Activated T-cell treated with anti-CD3 and anti-CD28 coated beads, Interleukin-2, amount 50 U/mL, for 72 hours (primary cell): ENCODE measurements at regions not wholly inside any gene's neighbourhood (a gene's known extent, or its start where the extent isn't known, plus 50 kb on each side); places are given as distances from the start of the nearest gene placed in this dataset.

Experiments
- ATAC-seq, 2 donors: fragments of 150-1000 bp; cut with Tn5 transposase; replicated peaks in 1 of 2; 2 replicates each; pipeline ENCODE4 v1.10.0; 2021; ENCODE audit warnings: moderate library complexity in 2 of 2, mild to moderate bottlenecking in 1 of 2
- DNase-seq, 2 donors: peaks; one replicate each; pipeline ENCODE4 v3.0.0; 2021 to 2022; ENCODE audit warnings: mixed read lengths in 1 of 2
- H3K27ac Mint-ChIP-seq: one replicate; pipeline ENCODE4 v1.8.0; 2022; ENCODE audit warnings: mild to moderate bottlenecking, moderate library complexity, mixed read lengths
- H3K27me3 Mint-ChIP-seq: one replicate; pipeline ENCODE4 v1.8.0; 2022; ENCODE audit warnings: low read depth, mixed read lengths
- H3K36me3 Mint-ChIP-seq, 2 donors: one replicate each; pipeline ENCODE4 v1.8.0; 2022; ENCODE audit warnings: mixed read lengths in 2 of 2, mild to moderate bottlenecking in 1 of 2; ENCODE audit not compliant: insufficient read depth in 2 of 2
- H3K4me1 Mint-ChIP-seq: one replicate; pipeline ENCODE4 v1.8.0; 2022; ENCODE audit warnings: low read depth, mixed read lengths
- H3K4me3 Mint-ChIP-seq, 2 donors: one replicate each; pipeline ENCODE4 v1.8.0; 2022; ENCODE audit warnings: mild to moderate bottlenecking in 2 of 2, mixed read lengths in 2 of 2, moderate library complexity in 2 of 2
- H3K9me3 Mint-ChIP-seq, 2 donors: one replicate each; pipeline ENCODE4 v1.8.0; 2022; ENCODE audit warnings: mixed read lengths in 2 of 2

- Mint-ChIP-seq H3K27ac (no peak overlapping the region), H3K36me3 (no peaks in the 10 kb centered on the region), H3K9me3 (no peaks in the 10 kb centered on the region), H3K27me3 (peaks cover 22% of the 10 kb centered on the region), H3K4me1 (no peaks in the 10 kb centered on the region), H3K4me3 (no peak overlapping the region)
- no peak for DNase-seq
- ATAC-seq: no peak
Measured at GRCh38 chr10:123570051-123570897, 95.9 kb upstream of the GPR26 start.

- ATAC-seq: no peak
- no peak for DNase-seq
- no peaks in the 10 kb centered on the region for H3K4me1 Mint-ChIP-seq
- H3K27ac Mint-ChIP-seq: no peak overlapping the region
- H3K27me3 Mint-ChIP-seq: peaks cover 22% of the 10 kb centered on the region
- no peak overlapping the region for H3K4me3 Mint-ChIP-seq
- H3K36me3 Mint-ChIP-seq: no peaks in the 10 kb centered on the region
- no peaks in the 10 kb centered on the region for H3K9me3 Mint-ChIP-seq
Measured at GRCh38 chr10:123570898-123571515, 95.1 kb upstream of the GPR26 start.

- Mint-ChIP-seq H3K36me3 (no peaks in the 10 kb centered on the region), H3K4me3 (no peak overlapping the region), H3K27me3 (peaks cover 22% of the 10 kb centered on the region), H3K4me1 (no peaks in the 10 kb centered on the region), H3K9me3 (no peaks in the 10 kb centered on the region), H3K27ac (no peak overlapping the region)
- DNase-seq (no peak), ATAC-seq (no peak)
Measured at GRCh38 chr10:123571978-123572377, 94.2 kb upstream of the GPR26 start.

- DNase-seq: peak; percentile 47 to 49
- Mint-ChIP-seq H3K27me3 (peaks cover 16% of the 10 kb centered on the region), H3K27ac (no peak overlapping the region), H3K36me3 (no peaks in the 10 kb centered on the region), H3K4me3 (no peak overlapping the region), H3K4me1 (no peaks in the 10 kb centered on the region), H3K9me3 (no peaks in the 10 kb centered on the region)
- ATAC-seq: peak in 1 of 2 donors; percentile 45
Measured at GRCh38 chr10:123573236-123574108, 92.7 kb upstream of the GPR26 start.

GRCh38 chr10:123574109-123574698 lies 92.0 kb upstream of the GPR26 start:
- no peaks in the 10 kb centered on the region for H3K4me1 Mint-ChIP-seq
- peaks cover 11% of the 10 kb centered on the region for H3K27me3 Mint-ChIP-seq
- H3K27ac Mint-ChIP-seq: no peak overlapping the region
- H3K36me3 Mint-ChIP-seq: no peaks in the 10 kb centered on the region
- no peak for DNase-seq
- no peaks in the 10 kb centered on the region for H3K9me3 Mint-ChIP-seq
- no peak overlapping the region for H3K4me3 Mint-ChIP-seq
- ATAC-seq: no peak

- H3K36me3 Mint-ChIP-seq: no peaks in the 10 kb centered on the region
- H3K4me1 Mint-ChIP-seq: no peaks in the 10 kb centered on the region
- ATAC-seq: no peak
- no peak for DNase-seq
- H3K27me3 Mint-ChIP-seq: peaks cover 11% of the 10 kb centered on the region
- H3K4me3 Mint-ChIP-seq: no peak overlapping the region
- no peak overlapping the region for H3K27ac Mint-ChIP-seq
- H3K9me3 Mint-ChIP-seq: no peaks in the 10 kb centered on the region
Measured at GRCh38 chr10:123575105-123575504, 91.0 kb upstream of the GPR26 start.

- Mint-ChIP-seq H3K27me3 (peaks cover 26% of the 10 kb centered on the region), H3K27ac (no peak overlapping the region), H3K9me3 (no peaks in the 10 kb centered on the region), H3K4me3 (no peak overlapping the region), H3K4me1 (no peaks in the 10 kb centered on the region), H3K36me3 (no peaks in the 10 kb centered on the region)
- ATAC-seq (no peak), DNase-seq (no peak)
Measured at GRCh38 chr10:123576706-123577105, 89.4 kb upstream of the GPR26 start.

- H3K4me1 Mint-ChIP-seq: no peaks in the 10 kb centered on the region
Measured at GRCh38 chr10:123577921-123578461, 88.2 kb upstream of the GPR26 start.

GRCh38 chr10:123578721-123579120 lies 87.4 kb upstream of the GPR26 start:
- ATAC-seq (no peak), DNase-seq (no peak)
- H3K9me3 Mint-ChIP-seq: no peaks in the 10 kb centered on the region
- H3K27me3 Mint-ChIP-seq: peaks cover 38% of the 10 kb centered on the region
- no peaks in the 10 kb centered on the region for H3K4me1 Mint-ChIP-seq
- H3K4me3 Mint-ChIP-seq: no peak overlapping the region
- H3K27ac Mint-ChIP-seq: no peak overlapping the region
- no peaks in the 10 kb centered on the region for H3K36me3 Mint-ChIP-seq

More at GRCh38 chr10:123577921-123578461, 88.2 kb upstream of the GPR26 start:
- no peak overlapping the region for H3K27ac Mint-ChIP-seq
- no peak overlapping the region for H3K4me3 Mint-ChIP-seq
- H3K9me3 Mint-ChIP-seq: no peaks in the 10 kb centered on the region
- no peak for DNase-seq
- peaks cover 30% of the 10 kb centered on the region for H3K27me3 Mint-ChIP-seq
- no peak for ATAC-seq
- H3K36me3 Mint-ChIP-seq: no peaks in the 10 kb centered on the region

GRCh38 chr10:123579675-123580074 lies 86.5 kb upstream of the GPR26 start:
- Mint-ChIP-seq H3K27ac (no peak overlapping the region), H3K9me3 (no peaks in the 10 kb centered on the region), H3K36me3 (no peaks in the 10 kb centered on the region), H3K27me3 (peaks cover 39% of the 10 kb centered on the region), H3K4me1 (no peaks in the 10 kb centered on the region), H3K4me3 (no peak overlapping the region)
- no peak for DNase-seq
- ATAC-seq: no peak

- Mint-ChIP-seq H3K9me3 (no peaks in the 10 kb centered on the region), H3K27me3 (peaks cover 47% of the 10 kb centered on the region), H3K4me1 (no peaks in the 10 kb centered on the region), H3K4me3 (no peak overlapping the region), H3K27ac (no peak overlapping the region), H3K36me3 (no peaks in the 10 kb centered on the region)
- ATAC-seq (no peak), DNase-seq (no peak)
Measured at GRCh38 chr10:123580426-123580825, 85.7 kb upstream of the GPR26 start.

- Mint-ChIP-seq H3K27ac (no peak overlapping the region), H3K4me3 (no peak overlapping the region), H3K9me3 (no peaks in the 10 kb centered on the region), H3K27me3 (peaks cover 48% of the 10 kb centered on the region), H3K36me3 (no peaks in the 10 kb centered on the region), H3K4me1 (no peaks in the 10 kb centered on the region)
- ATAC-seq (no peak), DNase-seq (no peak)
Measured at GRCh38 chr10:123581656-123582055, 84.5 kb upstream of the GPR26 start.
